ENCODE measurements at regions not wholly inside any gene's neighbourhood (a gene's known extent, or its start where the extent isn't known, plus 50 kb on each side); places are given as distances from the start of the nearest gene placed in this dataset.
"Not testable (repeated sequence)": the region's sequence is repeated elsewhere in the genome, so short reads cannot be mapped to it uniquely, and the experiment has no call there.

DNA sequence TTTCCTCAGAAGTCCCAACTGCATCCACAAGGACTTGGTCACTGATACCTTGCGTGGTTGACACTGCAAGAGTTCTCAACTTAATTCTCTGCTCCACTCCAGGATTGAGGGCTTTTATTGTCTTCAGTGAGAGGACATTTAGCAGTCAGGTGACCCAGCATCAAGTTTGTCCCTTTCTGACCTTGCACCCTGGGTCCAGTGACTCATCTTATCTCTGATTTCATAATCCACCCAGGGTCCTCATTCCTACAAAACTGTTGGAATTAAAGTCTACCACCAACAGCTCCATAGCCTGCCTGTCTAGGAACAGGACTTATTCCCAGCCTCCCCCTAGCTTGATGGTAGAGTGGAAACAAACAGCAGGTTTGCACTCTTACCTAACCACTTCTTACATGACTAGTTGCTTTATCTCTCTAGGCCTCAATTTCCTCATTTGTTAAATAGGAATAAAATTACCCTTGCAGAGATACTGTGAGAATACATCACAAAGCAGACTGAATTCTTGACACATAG, 151.3 kb upstream of the LPP start:
- no peak for DNase-seq

DNA sequence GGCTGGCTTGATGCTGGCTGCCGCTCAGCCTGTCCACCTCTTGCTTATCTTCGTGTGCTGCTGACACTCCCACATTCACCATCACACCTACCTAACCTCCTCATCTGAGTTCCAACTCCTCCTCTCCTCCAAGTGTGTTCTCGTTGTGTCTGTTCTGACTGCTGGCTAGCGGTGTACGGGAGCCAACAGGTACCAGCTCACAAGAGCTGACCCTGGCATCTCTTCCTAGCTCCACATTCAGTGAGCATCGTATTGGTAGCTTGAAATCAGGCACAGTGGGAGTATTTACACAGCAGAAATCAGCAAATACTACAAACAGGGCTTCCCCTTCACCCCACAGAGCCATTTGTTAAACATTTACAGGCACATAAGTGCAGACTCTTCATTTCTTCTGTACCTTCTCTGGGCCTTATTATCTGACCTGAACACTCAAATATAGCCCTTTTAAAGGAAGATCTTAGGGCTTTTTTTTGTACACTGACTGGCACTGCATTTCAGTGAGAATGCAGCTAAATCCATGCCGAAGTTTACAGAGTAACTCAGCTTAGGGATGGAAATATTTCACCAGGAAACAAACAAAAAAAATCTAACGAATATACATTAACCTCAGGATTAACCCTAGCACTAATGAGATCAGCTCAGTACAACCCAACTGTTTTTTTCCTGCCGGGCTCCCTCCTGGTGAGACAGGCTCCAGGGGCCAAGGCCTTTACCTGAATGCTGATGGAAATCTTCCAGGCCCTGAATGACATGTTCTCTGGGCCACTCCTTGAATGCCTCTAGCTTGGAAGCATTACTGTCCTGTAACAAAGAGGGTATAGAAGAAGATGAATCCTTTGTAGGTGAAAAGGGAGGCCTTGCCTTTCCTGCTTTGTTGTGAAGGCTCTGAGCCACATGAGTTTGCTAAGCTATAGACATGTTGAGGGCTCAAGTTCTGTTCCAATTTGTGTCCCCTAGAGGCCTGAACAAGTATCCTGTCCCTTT, 150.5 kb upstream of the LPP start:
- no peak for DNase-seq

DNA sequence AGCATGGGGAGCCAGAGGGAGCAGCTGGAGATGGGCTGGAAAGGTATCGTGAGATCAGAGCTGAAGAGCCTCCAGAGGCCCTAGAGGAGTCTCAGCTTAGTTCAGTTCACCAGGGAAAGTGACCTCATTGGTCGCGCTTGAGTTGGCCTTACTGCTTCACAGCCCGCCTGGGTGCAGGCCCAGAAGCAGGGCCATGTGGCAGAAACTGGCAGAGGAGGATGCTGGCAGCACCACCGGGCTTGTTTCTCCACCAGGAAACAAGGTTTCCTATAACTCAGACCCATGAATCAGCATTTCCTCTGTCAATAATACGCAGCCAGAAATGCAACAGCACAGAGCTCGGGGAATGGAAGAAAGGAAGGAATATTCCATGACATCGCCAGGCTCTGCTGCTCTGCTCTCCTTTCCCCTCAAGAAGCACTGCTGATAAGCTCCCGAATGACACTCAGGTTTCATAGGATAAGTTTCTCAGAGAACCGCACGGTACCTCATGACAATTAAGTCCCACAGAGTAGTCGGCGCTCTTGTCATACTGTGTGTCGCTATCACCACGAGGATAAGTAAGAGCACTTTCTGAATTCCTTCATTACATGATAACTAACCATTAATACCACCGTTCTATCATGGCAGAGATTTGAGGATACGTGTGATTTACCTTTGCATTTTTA, 147.1 kb upstream of the LPP start:
- no peak for DNase-seq

DNA sequence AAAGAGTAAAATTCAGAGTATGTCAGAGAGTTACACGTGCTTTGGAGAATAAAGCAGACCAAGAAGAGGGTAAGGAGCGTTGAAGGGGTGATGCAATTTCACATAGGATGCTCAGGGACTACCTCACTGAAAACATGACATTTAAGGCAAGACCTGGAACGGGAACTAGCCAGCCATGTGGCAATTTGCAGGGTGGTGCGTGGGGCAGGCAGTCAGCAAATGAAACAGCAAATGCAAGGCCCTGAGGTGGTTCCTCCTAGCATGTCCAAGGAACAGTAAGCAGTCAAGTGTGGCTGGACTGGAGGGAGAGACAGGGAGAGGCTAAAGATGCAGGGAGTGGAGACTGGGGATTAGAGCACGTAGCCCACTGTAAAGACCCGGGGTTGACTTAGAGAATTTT, 146.1 kb upstream of the LPP start:
- DNase-seq, result no peak

GRCh38 chr3:188008582-188009213, 145.3 kb upstream of the LPP start:
- DNase-seq, result no peak

DNA sequence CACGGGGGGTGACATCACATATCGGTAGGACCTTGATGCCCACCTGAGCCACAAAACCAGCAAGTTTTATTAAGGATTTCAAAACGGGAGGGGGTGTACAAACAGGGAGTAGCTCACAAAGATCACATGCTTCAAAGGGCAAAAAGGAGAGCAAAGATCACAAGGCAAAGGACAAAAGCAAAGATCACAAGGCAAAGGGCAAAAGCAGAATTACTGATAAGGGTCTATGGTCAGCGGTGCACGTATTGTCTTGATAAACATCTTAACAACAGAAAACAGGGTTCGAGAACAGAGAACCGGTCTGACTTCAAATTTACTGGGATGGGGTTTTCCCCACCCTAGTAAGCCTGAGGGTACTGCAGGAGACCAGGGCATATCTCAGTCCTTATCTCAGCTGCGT, 143.5 kb upstream of the LPP start:
- no peak for DNase-seq

GRCh38 chr3:188019727-188020126, 134.2 kb upstream of the LPP start:
- DNase-seq, result no peak

DNA sequence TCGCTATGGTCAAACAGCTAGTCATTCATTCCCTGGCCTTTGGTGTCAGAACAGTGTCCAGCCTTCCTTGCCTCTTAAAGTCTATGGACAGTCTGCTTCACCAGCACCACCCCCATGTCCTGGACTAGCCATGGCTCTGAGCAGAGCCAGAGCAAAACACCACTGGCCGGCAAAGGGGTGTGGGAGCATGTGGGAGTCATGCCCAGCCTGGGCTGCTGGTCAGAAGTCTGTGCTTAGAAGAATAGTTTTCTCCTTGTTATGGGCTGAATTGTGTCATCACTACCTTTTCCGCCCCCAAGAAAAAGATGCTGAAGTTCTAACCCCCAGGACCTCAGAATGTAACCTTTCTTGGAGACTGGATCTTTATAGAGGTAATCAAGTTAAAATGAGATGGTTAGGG, 132.9 kb upstream of the LPP start:
- DNase-seq, result no peak

- no peak for DNase-seq
Observed at GRCh38 chr3:188021502-188022040, 132.4 kb upstream of the LPP start.

GRCh38 chr3:188022902-188023301, 131.1 kb upstream of the LPP start:
- not testable (repeated sequence) for DNase-seq

DNA sequence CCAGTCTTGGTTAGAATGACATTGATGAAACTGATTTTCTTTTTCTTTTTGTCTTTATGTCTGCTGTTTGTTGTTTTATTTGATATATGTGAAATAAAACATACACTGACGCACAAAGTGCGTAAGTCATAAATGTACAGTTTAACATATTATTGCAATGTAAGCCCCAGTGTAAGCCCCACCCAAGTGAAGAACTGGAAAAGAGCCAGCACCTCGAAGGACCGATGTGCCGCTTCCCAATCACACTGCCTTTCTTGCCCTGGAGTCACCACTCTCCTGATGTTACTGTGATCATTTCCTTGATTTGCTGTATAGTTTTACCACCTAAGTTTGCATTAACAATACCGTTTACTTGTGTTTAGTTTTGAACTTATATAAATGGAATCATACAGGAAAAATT, 128.4 kb upstream of the LPP start:
- DNase-seq, result no peak

- no peak for DNase-seq
Observed at GRCh38 chr3:188026191-188026968, 127.6 kb upstream of the LPP start.

- no peak for DNase-seq
Observed at GRCh38 chr3:188031121-188031520, 122.8 kb upstream of the LPP start.

DNA sequence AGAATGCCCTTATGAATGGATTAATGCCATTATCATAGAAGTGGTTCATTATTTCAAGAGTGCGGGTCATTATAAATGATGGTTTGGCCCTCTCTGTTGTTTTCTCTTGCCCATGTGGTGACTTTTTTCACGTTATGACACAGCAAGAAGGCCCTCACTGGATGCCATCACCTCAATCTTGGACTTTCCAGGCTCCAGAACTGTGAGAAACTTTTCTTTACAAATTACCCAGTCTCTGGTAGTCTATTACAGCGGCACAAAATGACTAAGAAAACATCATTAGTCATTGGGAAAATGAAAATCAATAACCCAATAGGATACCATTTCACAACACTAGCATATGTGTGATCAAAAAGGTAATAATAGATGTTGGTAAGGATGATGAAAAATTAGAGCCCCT, 119.0 kb upstream of the LPP start:
- no peak for DNase-seq

- DNase-seq, result no peak
Observed at GRCh38 chr3:188036375-188037194, 117.4 kb upstream of the LPP start.

DNA sequence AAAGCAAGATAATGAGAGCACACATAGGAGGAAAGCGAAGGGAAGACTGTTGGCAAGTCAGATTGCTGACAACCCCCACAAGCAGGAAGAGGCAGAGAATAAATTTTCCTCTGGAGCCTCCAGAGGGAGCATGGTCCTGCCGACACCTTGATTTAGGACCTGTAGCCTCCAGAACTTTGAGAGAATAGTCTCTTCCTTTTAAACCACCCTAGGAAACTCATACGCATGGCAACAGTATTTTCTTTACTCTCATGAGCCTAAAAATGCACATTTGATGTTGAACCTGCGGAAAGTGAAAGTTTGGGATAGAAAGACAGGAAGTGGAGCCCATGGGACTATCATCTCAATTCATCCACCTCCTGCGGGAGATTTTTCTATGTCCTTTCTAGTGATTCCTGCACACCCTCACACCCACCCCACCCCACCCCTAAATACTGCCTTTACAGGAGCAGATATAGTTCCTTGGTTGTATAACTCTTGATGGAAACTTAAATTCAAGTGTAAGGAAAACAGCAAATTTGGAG, 116.7 kb upstream of the LPP start:
- no peak for DNase-seq

DNA sequence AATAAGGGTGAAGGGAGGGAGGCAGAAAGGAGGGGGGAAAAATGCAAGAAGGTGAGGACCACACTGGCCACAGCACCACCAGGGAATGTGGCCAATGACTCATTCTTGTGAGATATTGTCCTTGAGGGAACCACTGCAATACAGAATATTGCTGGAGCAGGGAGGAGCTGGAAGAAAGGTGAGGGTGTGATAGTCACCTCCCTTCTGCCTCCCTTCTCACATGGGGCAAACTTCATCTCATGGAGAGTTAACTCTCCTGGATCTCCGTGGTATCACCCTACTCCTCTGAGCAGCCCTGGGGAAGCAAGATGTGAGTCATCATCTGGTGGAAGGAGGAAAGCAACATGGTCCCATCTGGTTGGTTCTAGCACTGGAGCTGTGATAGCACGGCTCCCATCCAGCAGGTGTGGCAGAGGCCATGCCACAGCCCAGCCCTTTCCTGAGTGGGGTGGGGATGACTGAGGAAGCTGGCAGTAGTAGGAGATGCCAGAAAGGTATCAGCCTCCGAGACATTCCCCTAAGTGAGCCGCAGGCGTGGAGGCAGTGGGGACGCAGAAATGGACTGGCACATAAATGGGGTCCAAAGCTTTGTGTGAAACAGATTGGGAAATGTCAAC, 115.9 kb upstream of the LPP start:
- no peak for DNase-seq

- DNase-seq, result no peak
Observed at GRCh38 chr3:188041193-188041592, 112.8 kb upstream of the LPP start.

- no peak for DNase-seq
Observed at GRCh38 chr3:188041895-188042294, 112.1 kb upstream of the LPP start.

DNA sequence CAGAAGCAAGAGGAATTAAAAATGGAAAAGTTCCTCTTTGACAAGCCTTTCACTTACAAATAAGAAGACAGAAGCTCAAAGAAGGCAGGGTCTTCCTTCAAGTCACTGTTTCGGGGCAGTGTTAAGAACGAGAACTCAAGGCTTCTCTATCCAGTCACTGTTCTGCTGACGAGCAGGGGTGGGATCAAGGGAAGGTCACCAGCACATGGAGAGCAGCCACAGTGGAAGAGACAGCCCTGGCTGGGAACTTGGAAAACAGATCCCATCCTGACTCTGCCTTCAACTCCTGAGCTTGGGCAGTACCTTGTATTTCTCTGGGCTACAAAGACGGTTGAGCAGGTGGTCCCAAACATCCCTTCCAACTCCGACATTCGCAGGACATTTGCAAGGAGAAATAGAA, 111.5 kb upstream of the LPP start:
- no peak for DNase-seq

DNA sequence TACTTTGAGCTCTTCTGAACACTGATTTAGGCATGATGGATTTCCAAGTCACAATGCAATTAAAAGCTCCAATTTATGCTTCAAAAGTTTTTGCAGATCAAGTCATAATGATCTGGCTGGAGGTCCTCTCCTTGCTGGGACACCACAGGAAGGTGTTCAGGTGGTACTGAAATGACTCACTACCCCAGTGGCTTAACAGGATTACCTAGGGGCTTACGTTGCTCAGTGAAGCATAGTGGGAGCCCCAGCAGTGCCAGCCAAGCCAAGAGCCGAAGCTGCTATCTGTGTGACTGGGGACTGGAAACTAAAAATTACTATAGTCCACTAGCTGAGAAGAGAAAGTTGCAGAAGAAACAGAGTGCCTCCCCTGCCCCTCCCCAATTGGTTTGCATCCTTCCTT, 110.1 kb upstream of the LPP start:
- DNase-seq, result no peak
